ENCODE measurements at regions not wholly inside any gene's neighbourhood (a gene's known extent, or its start where the extent isn't known, plus 50 kb on each side); places are given as distances from the start of the nearest gene placed in this dataset.
A peak's percentile ranks its signal among the peaks of the same experiment; 100 is the strongest.

- H3K9me3 Mint-ChIP-seq, result peaks cover 3% of the 10 kb centered on the region
- H3K27ac Mint-ChIP-seq, result no peak overlapping the region
- no peak overlapping the region for H3K4me3 Mint-ChIP-seq
- ChIA-PET CTCF (interaction anchor here (1.3 kb wide), 1 partner anchor 10 kb away, joined by 3 read pairs; no protein-coding TSS in a partner anchor), POLR2A (interaction anchor here (1.0 to 1.2 kb wide), 2 partner anchors 8 to 9 kb away, joined by 3 read pairs; no protein-coding TSS in a partner anchor)
- H3K4me1 Mint-ChIP-seq (ENCODE audit: low read depth), result peaks cover 51% of the 10 kb centered on the region
- ATAC-seq (no peak), DNase-seq (no peak)
- no peak for TF ChIP-seq CTCF (IDR thresholded peaks at IDR 0.05)
- no peaks in the 10 kb centered on the region for H3K27me3 Mint-ChIP-seq
- intact Hi-C loops (cut with micrococcal nuclease), result no loop called here
- no peaks in the 10 kb centered on the region for H3K36me3 Mint-ChIP-seq (ENCODE audit: low read depth)
Observed at GRCh38 chr13:48888613-48889012, 87.1 kb upstream of the FNDC3A start.

GRCh38 chr13:48890391-48890790, 85.3 kb upstream of the FNDC3A start:
- intact Hi-C loops (cut with micrococcal nuclease), result no loop called here
- Mint-ChIP-seq H3K27me3 (no peaks in the 10 kb centered on the region), H3K27ac (no peak overlapping the region), H3K4me1 (ENCODE audit: low read depth) (peaks cover 36% of the 10 kb centered on the region), H3K36me3 (ENCODE audit: low read depth) (no peaks in the 10 kb centered on the region), H3K9me3 (peaks cover 2% of the 10 kb centered on the region), H3K4me3 (no peak overlapping the region)
- no peak for TF ChIP-seq CTCF (IDR thresholded peaks at IDR 0.05)
- no peak for ATAC-seq
- no peak for DNase-seq
- CTCF ChIA-PET, result no interaction called here
- POLR2A ChIA-PET, result interaction anchor here (0.6 kb wide), 1 partner anchor 291 kb away, joined by 4 read pairs; no protein-coding TSS in a partner anchor

GRCh38 chr13:48891586-48891985, 84.1 kb upstream of the FNDC3A start:
- no peak overlapping the region for H3K4me3 Mint-ChIP-seq
- peaks cover 31% of the 10 kb centered on the region for H3K4me1 Mint-ChIP-seq (ENCODE audit: low read depth)

GRCh38 chr13:48892053-48892687, 83.5 kb upstream of the FNDC3A start:
- H3K9me3 Mint-ChIP-seq, result peaks cover 2% of the 10 kb centered on the region
- peaks cover 31% of the 10 kb centered on the region for H3K4me1 Mint-ChIP-seq (ENCODE audit: low read depth)
- intact Hi-C loops (cut with micrococcal nuclease), result no loop called here
- TF ChIP-seq CTCF (IDR thresholded peaks at IDR 0.05), result no peak
- DNase-seq (no peak), ATAC-seq (peak; percentile 98)
- no peak overlapping the region for H3K4me3 Mint-ChIP-seq
- peak overlapping the region; percentile 64 for H3K27ac Mint-ChIP-seq
- POLR2A ChIA-PET, result interaction anchor here (0.9 to 1.4 kb wide), 3 partner anchors 11 to 18 kb away, joined by 3 to 5 read pairs (median 3); no protein-coding TSS in a partner anchor
- H3K27me3 Mint-ChIP-seq, result no peaks in the 10 kb centered on the region
- no peaks in the 10 kb centered on the region for H3K36me3 Mint-ChIP-seq (ENCODE audit: low read depth)
- CTCF ChIA-PET, result interaction anchor here (0.7 to 1.1 kb wide), 4 partner anchors 19 to 531 kb away, joined by 3 read pairs; no protein-coding TSS in a partner anchor

More at GRCh38 chr13:48891586-48891985, 84.1 kb upstream of the FNDC3A start:
- no peaks in the 10 kb centered on the region for H3K27me3 Mint-ChIP-seq
- ChIA-PET CTCF (interaction anchor here (0.7 to 1.1 kb wide), 4 partner anchors 18 to 531 kb away, joined by 3 read pairs; no protein-coding TSS in a partner anchor), POLR2A (interaction anchor here (0.9 to 1.4 kb wide), 4 partner anchors 10 to 296 kb away, joined by 3 to 5 read pairs (median 3); no protein-coding TSS in a partner anchor)
- H3K27ac Mint-ChIP-seq, result peak overlapping the region; percentile 17
- H3K36me3 Mint-ChIP-seq (ENCODE audit: low read depth), result no peaks in the 10 kb centered on the region
- DNase-seq, result no peak
- no peak for TF ChIP-seq CTCF (IDR thresholded peaks at IDR 0.05)
- H3K9me3 Mint-ChIP-seq, result peaks cover 2% of the 10 kb centered on the region
- ATAC-seq, result no peak
- intact Hi-C loops (cut with micrococcal nuclease), result no loop called here

- Mint-ChIP-seq H3K27me3 (peaks cover under 1% of the 10 kb centered on the region), H3K9me3 (peaks cover 2% of the 10 kb centered on the region), H3K27ac (no peak overlapping the region), H3K4me3 (no peak overlapping the region), H3K4me1 (ENCODE audit: low read depth) (peaks cover 31% of the 10 kb centered on the region), H3K36me3 (ENCODE audit: low read depth) (no peaks in the 10 kb centered on the region)
- DNase-seq (no peak), ATAC-seq (no peak)
- intact Hi-C loops (cut with micrococcal nuclease), result no loop called here
- ChIA-PET CTCF (interaction anchor here (1.1 kb wide), 1 partner anchor 61 kb away, joined by 3 read pairs; no protein-coding TSS in a partner anchor), POLR2A (interaction anchor here (1.4 kb wide), 1 partner anchor 13 kb away, joined by 3 read pairs; no protein-coding TSS in a partner anchor)
- TF ChIP-seq CTCF (IDR thresholded peaks at IDR 0.05), result no peak
Observed at GRCh38 chr13:48892688-48893075, 83.0 kb upstream of the FNDC3A start.

Data from activated CD8-positive, alpha-beta T cell treated with anti-CD3 and anti-CD28 coated beads for 36 hours (primary cell).